Osteoblast (primary cell): ENCODE measurements at regions not wholly inside any gene's neighbourhood (a gene's known extent, or its start where the extent isn't known, plus 50 kb on each side); places are given as distances from the start of the nearest gene placed in this dataset.
A peak's percentile ranks its signal among the peaks of the same experiment; 100 is the strongest.

Experiments
- DNase-seq: peaks from one replicate; pipeline ENCODE4 v3.0.0; 2011; ENCODE audit warnings: low spot score, mixed read lengths; ENCODE audit not compliant: insufficient read length; ENCODE audit errors: missing footprints
- H2AFZ ChIP-seq: 2 replicates; pipeline ENCODE4 v1.6.0; 2011; ENCODE audit warnings: mild to moderate bottlenecking, low read length
- H3K27ac ChIP-seq: 2 replicates; pipeline ENCODE4 v1.5.1; 2011; ENCODE audit warnings: mild to moderate bottlenecking, low read depth, low read length, moderate library complexity
- H3K27me3 ChIP-seq: 2 replicates; pipeline ENCODE4 v1.6.0; 2012; ENCODE audit warnings: mild to moderate bottlenecking, control low read depth, inconsistent platforms, low read length, moderate library complexity; ENCODE audit not compliant: insufficient read depth
- H3K36me3 ChIP-seq: 2 replicates; pipeline ENCODE4 v1.5.1; 2011; ENCODE audit warnings: mild to moderate bottlenecking, low read length, control low read depth, moderate library complexity; ENCODE audit not compliant: insufficient read depth
- H3K4me1 ChIP-seq: 2 replicates; pipeline ENCODE4 v1.5.1; 2011; ENCODE audit warnings: mild to moderate bottlenecking, low read length, control low read depth, moderate library complexity; ENCODE audit not compliant: insufficient read depth
- H3K4me2 ChIP-seq: 2 replicates; pipeline ENCODE4 v1.6.0; 2011; ENCODE audit warnings: mild to moderate bottlenecking, low read length; ENCODE audit not compliant: insufficient read depth
- H3K4me3 ChIP-seq: fragments of 200-600 bp; sonication (generic); 3 replicates; pipeline ENCODE4 v1.5.1; 2012; ENCODE audit warnings: mild to moderate bottlenecking, low read length, inconsistent platforms; ENCODE audit not compliant: insufficient read depth
- H3K79me2 ChIP-seq: 2 replicates; pipeline ENCODE4 v1.6.0; 2012; ENCODE audit warnings: mild to moderate bottlenecking, low read length, control low read depth, inconsistent platforms; ENCODE audit not compliant: insufficient read depth
- H3K9me3 ChIP-seq: 2 replicates; pipeline ENCODE4 v1.5.1; 2011; ENCODE audit warnings: low read depth, low read length, control low read depth
- H4K20me1 ChIP-seq: 2 replicates; pipeline ENCODE4 v1.6.0; 2012; ENCODE audit warnings: mild to moderate bottlenecking, low read length, control low read depth; ENCODE audit not compliant: insufficient read depth
- TF ChIP-seq, protein P1 (sequence below): IDR thresholded peaks from 2 replicates; pipeline ENCODE4 v1.5.1; 2011; ENCODE audit warnings: mild to moderate bottlenecking, low read depth, low read length, moderate library complexity; ENCODE audit errors: extremely low read depth

GRCh38 chr15:61697796-61698195, 362.5 kb downstream of the VPS13C start:
- no peak overlapping the region for H2AFZ ChIP-seq
- H3K9me3 ChIP-seq = no peaks in the 10 kb centered on the region
- no peaks in the 10 kb centered on the region for H3K36me3 ChIP-seq
- H3K27ac ChIP-seq = no peak overlapping the region
- no peaks in the 10 kb centered on the region for H4K20me1 ChIP-seq
- no peaks in the 10 kb centered on the region for H3K79me2 ChIP-seq
- TF ChIP-seq, protein P1, sequence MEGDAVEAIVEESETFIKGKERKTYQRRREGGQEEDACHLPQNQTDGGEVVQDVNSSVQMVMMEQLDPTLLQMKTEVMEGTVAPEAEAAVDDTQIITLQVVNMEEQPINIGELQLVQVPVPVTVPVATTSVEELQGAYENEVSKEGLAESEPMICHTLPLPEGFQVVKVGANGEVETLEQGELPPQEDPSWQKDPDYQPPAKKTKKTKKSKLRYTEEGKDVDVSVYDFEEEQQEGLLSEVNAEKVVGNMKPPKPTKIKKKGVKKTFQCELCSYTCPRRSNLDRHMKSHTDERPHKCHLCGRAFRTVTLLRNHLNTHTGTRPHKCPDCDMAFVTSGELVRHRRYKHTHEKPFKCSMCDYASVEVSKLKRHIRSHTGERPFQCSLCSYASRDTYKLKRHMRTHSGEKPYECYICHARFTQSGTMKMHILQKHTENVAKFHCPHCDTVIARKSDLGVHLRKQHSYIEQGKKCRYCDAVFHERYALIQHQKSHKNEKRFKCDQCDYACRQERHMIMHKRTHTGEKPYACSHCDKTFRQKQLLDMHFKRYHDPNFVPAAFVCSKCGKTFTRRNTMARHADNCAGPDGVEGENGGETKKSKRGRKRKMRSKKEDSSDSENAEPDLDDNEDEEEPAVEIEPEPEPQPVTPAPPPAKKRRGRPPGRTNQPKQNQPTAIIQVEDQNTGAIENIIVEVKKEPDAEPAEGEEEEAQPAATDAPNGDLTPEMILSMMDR = no peak
- no peaks in the 10 kb centered on the region for H3K27me3 ChIP-seq
- no peak for DNase-seq
- no peaks in the 10 kb centered on the region for H3K4me1 ChIP-seq
- no peak overlapping the region for H3K4me2 ChIP-seq
- H3K4me3 ChIP-seq = no peak overlapping the region

DNA sequence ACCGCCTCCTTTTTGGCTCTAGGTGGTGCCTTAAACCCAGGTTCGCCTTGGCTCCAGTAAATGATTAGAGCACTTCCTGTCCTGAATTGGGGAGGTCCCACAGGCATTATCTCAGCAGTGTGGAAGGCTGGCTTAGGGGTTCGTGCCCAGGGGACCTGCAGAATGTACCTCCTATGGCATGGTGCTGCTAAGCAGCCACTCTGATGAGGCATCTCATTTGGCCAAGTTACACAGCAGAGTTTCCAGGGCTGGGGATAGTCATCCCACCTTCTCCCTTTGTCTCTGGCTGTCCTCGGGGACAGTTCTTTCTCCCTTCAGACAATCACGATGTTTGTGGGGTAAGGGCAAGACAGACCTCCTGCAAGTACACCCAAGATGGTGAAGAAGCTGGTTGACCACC, 371.2 kb downstream of the VPS13C start:
- H3K9me3 ChIP-seq = no peaks in the 10 kb centered on the region
- no peaks in the 10 kb centered on the region for H4K20me1 ChIP-seq

GRCh38 chr15:61687651-61688050, 372.6 kb downstream of the VPS13C start:
- no peaks in the 10 kb centered on the region for H3K27me3 ChIP-seq
- TF ChIP-seq, protein P1 = no peak
- H3K4me2 ChIP-seq = no peak overlapping the region
- H3K27ac ChIP-seq = no peak overlapping the region
- no peaks in the 10 kb centered on the region for H3K9me3 ChIP-seq
- no peak overlapping the region for H2AFZ ChIP-seq
- H3K4me3 ChIP-seq = no peak overlapping the region
- no peaks in the 10 kb centered on the region for H3K79me2 ChIP-seq
- no peaks in the 10 kb centered on the region for H3K4me1 ChIP-seq
- DNase-seq = peak; percentile 37
- no peaks in the 10 kb centered on the region for H3K36me3 ChIP-seq
- H4K20me1 ChIP-seq = no peaks in the 10 kb centered on the region

More for the DNA sequence above, 371.2 kb downstream of the VPS13C start:
- Histone ChIP-seq H3K27me3 (no peaks in the 10 kb centered on the region), H3K4me3 (no peak overlapping the region), H2AFZ (no peak overlapping the region), H3K79me2 (no peaks in the 10 kb centered on the region), H3K36me3 (no peaks in the 10 kb centered on the region), H3K27ac (no peak overlapping the region), H3K4me2 (no peak overlapping the region), H3K4me1 (no peaks in the 10 kb centered on the region)
- DNase-seq = no peak
- TF ChIP-seq, protein P1 = no peak

- TF ChIP-seq, protein P1 = no peak
- H3K27ac ChIP-seq = no peak overlapping the region
These were observed 373.1 kb downstream of the VPS13C start for GRCh38 chr15:61687124-61687523.

More at GRCh38 chr15:61687124-61687523, 373.1 kb downstream of the VPS13C start:
- no peaks in the 10 kb centered on the region for H3K79me2 ChIP-seq
- H3K4me3 ChIP-seq = no peak overlapping the region
- H2AFZ ChIP-seq = no peak overlapping the region
- no peaks in the 10 kb centered on the region for H3K9me3 ChIP-seq
- no peak overlapping the region for H3K4me2 ChIP-seq
- H4K20me1 ChIP-seq = no peaks in the 10 kb centered on the region
- no peak for DNase-seq
- H3K36me3 ChIP-seq = no peaks in the 10 kb centered on the region
- H3K4me1 ChIP-seq = no peaks in the 10 kb centered on the region
- H3K27me3 ChIP-seq = no peaks in the 10 kb centered on the region
